ENCODE measurements at regions not wholly inside any gene's neighbourhood (a gene's known extent, or its start where the extent isn't known, plus 50 kb on each side); places are given as distances from the start of the nearest gene placed in this dataset.

DNA sequence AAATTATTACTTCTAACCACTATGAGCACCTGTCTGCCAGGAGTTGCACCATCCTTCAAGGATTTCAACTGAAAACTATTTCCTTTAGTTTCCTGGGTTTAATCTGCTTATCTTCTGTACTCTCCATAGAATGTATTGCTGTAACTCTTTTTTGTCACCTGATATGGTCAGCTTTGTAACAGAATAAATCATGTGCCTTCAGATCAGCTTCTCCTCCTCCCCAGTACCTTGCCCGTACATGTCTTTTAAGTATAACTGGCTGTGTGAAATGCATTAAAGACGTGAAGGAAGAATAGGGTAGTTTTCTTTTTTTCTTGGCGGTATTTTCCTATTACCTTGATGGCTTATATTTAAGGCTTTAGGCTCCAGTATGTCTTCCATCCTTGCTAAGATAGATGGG, 200.3 kb upstream of the NAV3 start:
- TF ChIP-seq POLR2A (IDR thresholded peaks at IDR 0.05; ENCODE audit: extremely low read depth, insufficient read length) (no peak), MYC (IDR thresholded peaks at IDR 0.05; ENCODE audit: low read depth, low read length) (no peak), CTCF (IDR thresholded peaks at IDR 0.05; ENCODE audit: low read depth, low read length) (no peak)
- TF ChIP-seq, protein P1, sequence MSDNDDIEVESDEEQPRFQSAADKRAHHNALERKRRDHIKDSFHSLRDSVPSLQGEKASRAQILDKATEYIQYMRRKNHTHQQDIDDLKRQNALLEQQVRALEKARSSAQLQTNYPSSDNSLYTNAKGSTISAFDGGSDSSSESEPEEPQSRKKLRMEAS (IDR thresholded peaks at IDR 0.05; ENCODE audit: low read depth, low read length): no peak
- no peak overlapping the region for H3K4me3 ChIP-seq (ENCODE audit: low read depth, low read length)
- DNase-seq (ENCODE audit: low read depth): no peak

GRCh38 chr12:77629141-77629540, 201.6 kb upstream of the NAV3 start:
- TF ChIP-seq POLR2A (IDR thresholded peaks at IDR 0.05; ENCODE audit: extremely low read depth, insufficient read length) (no peak), MYC (IDR thresholded peaks at IDR 0.05; ENCODE audit: low read depth, low read length) (no peak), CTCF (IDR thresholded peaks at IDR 0.05; ENCODE audit: low read depth, low read length) (no peak)
- TF ChIP-seq, protein P1 (IDR thresholded peaks at IDR 0.05; ENCODE audit: low read depth, low read length): no peak
- no peak overlapping the region for H3K4me3 ChIP-seq (ENCODE audit: low read depth, low read length)
- no peak for DNase-seq (ENCODE audit: low read depth)

DNA sequence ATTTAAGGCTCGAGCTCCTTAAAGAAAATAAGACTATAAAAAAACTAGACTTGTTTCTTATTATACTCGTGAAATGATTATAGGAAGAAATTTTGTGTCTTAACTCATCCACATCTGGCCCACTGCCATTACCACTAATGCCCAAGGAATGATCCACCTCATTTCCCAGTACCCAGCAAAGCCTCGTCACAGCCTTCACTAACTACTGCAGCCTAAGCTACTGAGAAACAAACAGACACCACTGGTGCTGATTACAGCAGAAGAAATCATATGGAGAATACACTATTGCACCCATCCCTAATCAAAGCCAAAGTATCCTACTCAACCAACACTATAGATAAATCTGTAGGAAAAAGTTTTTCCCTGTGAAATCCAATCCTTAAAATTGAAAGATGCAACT, 205.3 kb upstream of the NAV3 start:
- TF ChIP-seq MYC (IDR thresholded peaks at IDR 0.05; ENCODE audit: low read depth, low read length) (no peak), CTCF (IDR thresholded peaks at IDR 0.05; ENCODE audit: low read depth, low read length) (no peak), POLR2A (IDR thresholded peaks at IDR 0.05; ENCODE audit: extremely low read depth, insufficient read length) (no peak)
- TF ChIP-seq, protein P1 (IDR thresholded peaks at IDR 0.05; ENCODE audit: low read depth, low read length): no peak
- no peak for DNase-seq (ENCODE audit: low read depth)
- no peak overlapping the region for H3K4me3 ChIP-seq (ENCODE audit: low read depth, low read length)

DNA sequence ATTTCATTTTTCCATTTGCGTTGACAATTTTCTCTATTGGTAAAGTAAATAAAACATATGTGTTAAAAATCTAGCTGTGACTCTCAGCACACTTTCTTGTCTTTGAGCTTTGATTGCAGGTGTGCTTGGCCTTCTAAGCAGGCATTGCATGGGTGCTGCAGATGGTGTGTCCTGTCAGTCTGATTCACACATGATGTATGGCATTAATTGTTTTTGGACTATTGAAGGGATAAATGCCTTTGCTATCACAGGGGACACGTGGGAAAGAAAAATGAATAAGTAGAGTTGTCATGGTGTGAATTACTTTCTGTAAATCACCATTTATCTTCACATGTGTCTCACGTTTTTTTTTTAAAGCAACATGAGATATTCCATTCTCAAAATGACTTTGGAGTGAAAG, 211.3 kb upstream of the NAV3 start:
- no peak for DNase-seq (ENCODE audit: low read depth)
- H3K4me3 ChIP-seq (ENCODE audit: low read depth, low read length): no peak overlapping the region
- no peak for TF ChIP-seq CTCF (IDR thresholded peaks at IDR 0.05; ENCODE audit: low read depth, low read length)
- no peak for TF ChIP-seq POLR2A (IDR thresholded peaks at IDR 0.05; ENCODE audit: extremely low read depth, insufficient read length)
- TF ChIP-seq MYC (IDR thresholded peaks at IDR 0.05; ENCODE audit: low read depth, low read length): no peak
- TF ChIP-seq, protein P1 (IDR thresholded peaks at IDR 0.05; ENCODE audit: low read depth, low read length): no peak

- DNase-seq (ENCODE audit: low read depth): no peak
- no peak overlapping the region for H3K4me3 ChIP-seq (ENCODE audit: low read depth, low read length)
- TF ChIP-seq POLR2A (IDR thresholded peaks at IDR 0.05; ENCODE audit: extremely low read depth, insufficient read length): no peak
- no peak for TF ChIP-seq MYC (IDR thresholded peaks at IDR 0.05; ENCODE audit: low read depth, low read length)
- TF ChIP-seq, protein P1 (IDR thresholded peaks at IDR 0.05; ENCODE audit: low read depth, low read length): no peak
- TF ChIP-seq CTCF (IDR thresholded peaks at IDR 0.05; ENCODE audit: low read depth, low read length): no peak
Measured at GRCh38 chr12:77617818-77618217, 212.9 kb upstream of the NAV3 start.

- peak; percentile 28 for DNase-seq (ENCODE audit: low read depth)
- TF ChIP-seq MYC (IDR thresholded peaks at IDR 0.05; ENCODE audit: low read depth, low read length) (no peak), CTCF (IDR thresholded peaks at IDR 0.05; ENCODE audit: low read depth, low read length) (peak; percentile 45)
Measured at GRCh38 chr12:77615332-77615731, 215.4 kb upstream of the NAV3 start.

More at GRCh38 chr12:77615332-77615731, 215.4 kb upstream of the NAV3 start:
- H3K4me3 ChIP-seq (ENCODE audit: low read depth, low read length): no peak overlapping the region
